Astrocyte of the spinal cord (primary cell): ENCODE measurements at regions not wholly inside any gene's neighbourhood (a gene's known extent, or its start where the extent isn't known, plus 50 kb on each side); places are given as distances from the start of the nearest gene placed in this dataset.
"Not testable (repeated sequence)": the region's sequence is repeated elsewhere in the genome, so short reads cannot be mapped to it uniquely, and the experiment has no call there.

Source experiments
- DNase-seq: peaks from one replicate; pipeline ENCODE4 v3.0.0; 2011; ENCODE audit warnings: low read depth, low spot score
- H3K4me3 ChIP-seq: 2 replicates; pipeline ENCODE4 v1.5.1; 2011; ENCODE audit warnings: low read depth, mild to moderate bottlenecking, low read length, moderate library complexity
- CTCF ChIP-seq: IDR thresholded peaks from 2 replicates; pipeline ENCODE4 v1.5.1; 2012; ENCODE audit warnings: low read depth, mild to moderate bottlenecking, low read length, inconsistent platforms
- in situ Hi-C: cut with HindIII; loops from 2 replicates; pipeline ENCODE4 v1.10.0; 2017; ENCODE audit warnings: low sequenced_read_pairs

- H3K4me3 ChIP-seq: no peak overlapping the region
- no peak for TF ChIP-seq CTCF
- DNase-seq: no peak
- in situ Hi-C loops: no loop called here
Observed at GRCh38 chr1:60695716-60696171, 386.6 kb upstream of the NFIA start.

GRCh38 chr1:60694980-60695379 is 387.4 kb upstream of the NFIA start:
- no peak overlapping the region for H3K4me3 ChIP-seq
- in situ Hi-C loops: no loop called here
- no peak for DNase-seq
- no peak for TF ChIP-seq CTCF

GRCh38 chr1:60692031-60692430 is 390.3 kb upstream of the NFIA start:
- TF ChIP-seq CTCF: no peak
- in situ Hi-C loops: no loop called here
- DNase-seq: no peak
- H3K4me3 ChIP-seq: no peak overlapping the region

GRCh38 chr1:60688221-60688620 is 394.1 kb upstream of the NFIA start:
- H3K4me3 ChIP-seq, in situ Hi-C loops, DNase-seq: not testable (repeated sequence)

GRCh38 chr1:60681095-60681860 is 401.1 kb upstream of the NFIA start:
- in situ Hi-C loops: no loop called here
- H3K4me3 ChIP-seq: no peak overlapping the region
- no peak for DNase-seq
- TF ChIP-seq CTCF: no peak

- in situ Hi-C loops: no loop called here
Observed at GRCh38 chr1:60679524-60680375, 402.6 kb upstream of the NFIA start.

More at GRCh38 chr1:60679524-60680375, 402.6 kb upstream of the NFIA start:
- no peak for TF ChIP-seq CTCF
- no peak for DNase-seq
- no peak overlapping the region for H3K4me3 ChIP-seq
